ENCODE measurements at regions not wholly inside any gene's neighbourhood (a gene's known extent, or its start where the extent isn't known, plus 50 kb on each side); places are given as distances from the start of the nearest gene placed in this dataset.
"Not testable (repeated sequence)": the region's sequence is repeated elsewhere in the genome, so short reads cannot be mapped to it uniquely, and the experiment has no call there.

GRCh38 chr21:34220556-34221195, 143.1 kb upstream of the KCNE2 start:
- no peak for DNase-seq

GRCh38 chr21:34221331-34222030, 142.3 kb upstream of the KCNE2 start:
- no peak for DNase-seq

- no peak for DNase-seq
Observed at GRCh38 chr21:34222031-34222335, 141.8 kb upstream of the KCNE2 start.

GRCh38 chr21:34223376-34223775, 140.4 kb upstream of the KCNE2 start:
- no peak for DNase-seq

GRCh38 chr21:34227386-34227852, 136.4 kb upstream of the KCNE2 start:
- DNase-seq = no peak

- no peak for DNase-seq
Observed at GRCh38 chr21:34228792-34229191, 135.0 kb upstream of the KCNE2 start.

- no peak for DNase-seq
Observed at GRCh38 chr21:34229353-34229752, 134.5 kb upstream of the KCNE2 start.

GRCh38 chr21:34233741-34234140, 130.1 kb upstream of the KCNE2 start:
- not testable (repeated sequence) for DNase-seq

- no peak for DNase-seq
Observed at GRCh38 chr21:34235514-34235913, 128.3 kb upstream of the KCNE2 start.

- DNase-seq = no peak
Observed at GRCh38 chr21:34242973-34243372, 120.8 kb upstream of the KCNE2 start.

GRCh38 chr21:34243562-34243961, 120.2 kb upstream of the KCNE2 start:
- no peak for DNase-seq

- DNase-seq = no peak
Observed at GRCh38 chr21:34252751-34253150, 111.1 kb upstream of the KCNE2 start.

GRCh38 chr21:34255073-34255472, 108.7 kb upstream of the KCNE2 start:
- DNase-seq = no peak

GRCh38 chr21:34260277-34261008, 103.4 kb upstream of the KCNE2 start:
- DNase-seq = no peak

- DNase-seq = no peak
Observed at GRCh38 chr21:34261841-34262468, 101.9 kb upstream of the KCNE2 start.

GRCh38 chr21:34262469-34262845, 101.3 kb upstream of the KCNE2 start:
- no peak for DNase-seq

GRCh38 chr21:34263629-34264028, 100.2 kb upstream of the KCNE2 start:
- DNase-seq = no peak

GRCh38 chr21:34266351-34266750, 97.5 kb upstream of the KCNE2 start:
- DNase-seq = no peak

- no peak for DNase-seq
Observed at GRCh38 chr21:34268493-34268892, 95.3 kb upstream of the KCNE2 start.

GRCh38 chr21:34270411-34270810, 93.4 kb upstream of the KCNE2 start:
- no peak for DNase-seq

GRCh38 chr21:34271189-34271851, 92.5 kb upstream of the KCNE2 start:
- DNase-seq = no peak

- no peak for DNase-seq
Observed at GRCh38 chr21:34272321-34272720, 91.5 kb upstream of the KCNE2 start.

GRCh38 chr21:34274001-34274400, 89.8 kb upstream of the KCNE2 start:
- no peak for DNase-seq

Data from NCI-H524 treated with DMSO at 0.1 percent for 48 hours (cell line).